Bronchial epithelial cell (primary cell): ENCODE measurements at regions not wholly inside any gene's neighbourhood (a gene's known extent, or its start where the extent isn't known, plus 50 kb on each side); places are given as distances from the start of the nearest gene placed in this dataset.

Experiments
- DNase-seq: peaks from one replicate; pipeline ENCODE4 v3.0.0-alpha.2; 2010; ENCODE audit warnings: low read depth
- FAIRE-seq: peaks from 2 replicates; lab custom pipeline; 2011; peaks lifted over from hg19 to GRCh38; lab: Jason Lieb, UNC
- H3K27me3 ChIP-seq: 2 replicates; pipeline ENCODE4 v1.5.1; 2011; ENCODE audit warnings: low read length; ENCODE audit not compliant: control insufficient read depth, insufficient read depth
- H3K36me3 ChIP-seq: 2 replicates; pipeline ENCODE4 v1.5.1; 2011; ENCODE audit warnings: low read length; ENCODE audit not compliant: control insufficient read depth, insufficient read depth
- H3K4me3 ChIP-seq: 2 replicates; pipeline ENCODE4 v1.5.1; 2011; ENCODE audit warnings: mild to moderate bottlenecking, low read depth, low read length, control low read depth
- CTCF ChIP-seq: IDR thresholded peaks from 2 replicates; pipeline ENCODE4 v1.5.1; 2011; ENCODE audit warnings: mild to moderate bottlenecking, moderate library complexity, low read length, control low read depth, inconsistent platforms; ENCODE audit not compliant: insufficient read depth, severe bottlenecking

- Histone ChIP-seq H3K27me3 (no peaks in the 10 kb centered on the region), H3K36me3 (no peaks in the 10 kb centered on the region), H3K4me3 (no peak overlapping the region)
- DNase-seq (no peak), FAIRE-seq (no peak)
- TF ChIP-seq CTCF: no peak
These were observed 81.0 kb downstream of the CEBPB start for GRCh38 chr20:50271612-50272011.

GRCh38 chr20:50272030-50272723 is 81.5 kb downstream of the CEBPB start:
- DNase-seq (no peak), FAIRE-seq (no peak)
- TF ChIP-seq CTCF: no peak
- Histone ChIP-seq H3K4me3 (no peak overlapping the region), H3K36me3 (no peaks in the 10 kb centered on the region), H3K27me3 (no peaks in the 10 kb centered on the region)

- no peak overlapping the region for H3K4me3 ChIP-seq
- no peak for DNase-seq
- no peaks in the 10 kb centered on the region for H3K36me3 ChIP-seq
- no peaks in the 10 kb centered on the region for H3K27me3 ChIP-seq
- TF ChIP-seq CTCF: no peak
- FAIRE-seq: no peak
These were observed 82.3 kb downstream of the CEBPB start for GRCh38 chr20:50272724-50273446.

GRCh38 chr20:50273601-50274491 is 83.2 kb downstream of the CEBPB start:
- Histone ChIP-seq H3K36me3 (no peaks in the 10 kb centered on the region), H3K4me3 (no peak overlapping the region), H3K27me3 (no peaks in the 10 kb centered on the region)
- FAIRE-seq (no peak), DNase-seq (no peak)
- no peak for TF ChIP-seq CTCF

- TF ChIP-seq CTCF: no peak
- FAIRE-seq (no peak), DNase-seq (no peak)
- no peaks in the 10 kb centered on the region for H3K36me3 ChIP-seq
- no peak overlapping the region for H3K4me3 ChIP-seq
- no peaks in the 10 kb centered on the region for H3K27me3 ChIP-seq
These were observed 84.2 kb downstream of the CEBPB start for GRCh38 chr20:50274570-50275430.
